Motor neuron (in vitro differentiated cells): ENCODE measurements at regions not wholly inside any gene's neighbourhood (a gene's known extent, or its start where the extent isn't known, plus 50 kb on each side); places are given as distances from the start of the nearest gene placed in this dataset.

ENCODE experiments used
- ATAC-seq, 8 experiments: fragments of 200-7000 bp; cut with Tn5 transposase; replicated peaks in 6 of 8; 2 replicates each; pipeline ENCODE4 v1.8.0; 2021; ENCODE audit warnings: mild to moderate bottlenecking in 8 of 8, moderate library complexity in 8 of 8
- H3K27ac ChIP-seq, 2 donors: fragments of 250-450 bp; sonication (Bioruptor Pico); 2 replicates each; pipeline ENCODE4 v1.9.0; 2021; ENCODE audit warnings: antibody characterized with exemption in 2 of 2, mild to moderate bottlenecking in 2 of 2, moderate library complexity in 1 of 2
- H3K4me1 ChIP-seq, 2 donors: fragments of 250-450 bp; sonication (Bioruptor Pico); replicated peaks in 1 of 2; 2 replicates each; pipeline ENCODE4 v1.6.1; 2021; ENCODE audit warnings: antibody characterized with exemption in 2 of 2, mild to moderate bottlenecking in 2 of 2, moderate library complexity in 1 of 2
- H3K4me3 ChIP-seq, 5 donors: fragments of 250-450 bp; sonication (Bioruptor Pico); 2 replicates each; pipeline ENCODE4 v1.9.0; 2021; ENCODE audit warnings: antibody characterized with exemption in 5 of 5, mild to moderate bottlenecking in 5 of 5, moderate library complexity in 4 of 5
- WGBS, 10 experiments: fragments of 450-650 bp; shearing (Covaris generic); methylation state at CpG; one replicate each; pipeline ENCODE4 v1.0.0; 2022; 5-methylcytosine and 5-hydroxymethylcytosine counted together
- in situ Hi-C, 9 experiments: fragments of 400-800 bp; cut with MboI; loops; one replicate each; pipeline ENCODE4 v1.15.0; 2021; ENCODE audit warnings: low sequenced_read_pairs in 9 of 9, low pct_unique_long_range_greater_than_20kb in 2 of 9; ENCODE audit not compliant: unreplicated experiment in 9 of 9

DNA sequence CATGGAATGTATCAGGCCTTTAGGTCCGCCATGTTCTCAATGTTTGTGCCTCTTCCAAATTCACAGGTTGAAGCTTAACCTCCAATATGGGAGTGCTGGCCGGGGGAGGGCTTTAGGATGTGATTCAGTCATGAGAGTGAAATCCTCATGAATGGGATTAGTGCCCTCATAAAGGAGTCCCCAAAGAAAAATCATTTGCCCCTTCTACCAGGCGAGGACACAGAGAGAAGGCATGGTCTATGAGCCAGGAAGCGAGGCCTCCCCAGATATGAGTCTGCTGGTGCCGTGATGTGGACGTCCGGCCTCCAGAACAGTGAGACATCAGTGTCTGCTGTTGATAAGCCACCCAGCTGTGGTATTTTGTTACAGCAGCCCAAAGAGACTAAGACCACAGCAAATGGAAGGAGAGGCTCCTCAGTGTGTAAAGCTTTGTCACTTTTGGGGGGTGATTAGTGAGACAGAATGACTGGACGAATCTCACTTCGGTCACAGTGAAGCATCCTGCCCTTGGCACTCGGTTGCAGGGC lies 231.3 kb upstream of the KLF6 start:
- in situ Hi-C loops: no loop called here
- H3K27ac ChIP-seq: no peak overlapping the region
- ATAC-seq: no peak
- H3K4me3 ChIP-seq: no peak overlapping the region
- 60 to 100% (median 91%) methylated on average over 1 to 10 of the region's 10 CpGs for WGBS, 10 experiments
- no peaks in the 10 kb centered on the region for H3K4me1 ChIP-seq

DNA sequence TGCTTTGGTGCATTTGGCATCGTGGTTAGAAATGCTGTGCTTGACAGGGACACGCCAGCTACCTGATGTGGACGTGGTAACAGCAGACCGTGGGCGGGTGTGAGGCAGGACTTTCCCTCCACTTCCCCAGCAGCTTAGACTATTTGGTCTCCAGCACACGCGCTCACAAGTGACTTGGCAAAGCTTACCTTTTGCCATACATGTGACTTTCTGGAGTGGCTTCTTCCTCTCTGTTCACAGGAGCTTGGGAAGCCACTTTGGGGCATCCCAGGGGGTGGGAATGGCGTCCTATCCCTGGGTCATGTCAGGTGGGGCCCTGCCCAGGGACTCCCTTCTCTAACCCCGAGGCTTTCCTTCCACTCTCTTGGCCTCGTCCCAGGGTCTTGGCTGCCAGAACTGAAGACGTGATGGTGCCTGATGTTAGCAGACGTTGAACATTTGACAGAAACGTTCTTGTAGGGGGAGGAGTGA lies 228.7 kb upstream of the KLF6 start:
- in situ Hi-C loops: no loop called here
- no peak overlapping the region for H3K4me3 ChIP-seq
- ATAC-seq: no peak
- no peaks in the 10 kb centered on the region for H3K4me1 ChIP-seq
- WGBS, 10 experiments: 18 to 100% (median 83%) methylated on average over 2 to 7 of the region's 13 CpGs; no CpG with 5 or more reads in 3 of the 10 experiments
- no peak overlapping the region for H3K27ac ChIP-seq

DNA sequence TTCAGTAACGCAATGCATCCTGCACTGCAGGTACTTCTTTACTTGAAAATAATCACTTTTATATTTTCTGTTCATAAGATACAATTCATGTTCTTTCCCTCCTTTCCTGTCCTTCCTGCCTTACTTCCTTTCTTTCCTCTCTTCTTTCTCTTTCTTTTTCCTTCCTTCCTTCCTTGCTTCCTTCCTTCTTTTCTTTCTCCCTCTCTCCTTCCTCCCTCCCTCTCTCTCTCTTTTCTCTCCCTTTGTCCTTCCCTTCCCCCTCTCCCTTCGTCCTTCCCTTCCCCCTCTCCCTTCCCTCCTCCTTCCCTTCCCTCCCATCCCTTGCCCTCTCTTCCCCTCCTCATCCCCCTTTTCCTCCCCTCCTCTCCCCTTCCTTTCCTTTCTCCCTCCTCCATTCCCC lies 227.8 kb upstream of the KLF6 start:
- 63 to 100% (median 100%) methylated on average over 1 to 2 of the region's 2 CpGs; no CpG with 5 or more reads in 1 of the 10 experiments for whole genome bisulfite sequencing, 10 experiments
- no peak overlapping the region for H3K27ac ChIP-seq
- no peaks in the 10 kb centered on the region for H3K4me1 ChIP-seq
- in situ Hi-C loops: no loop called here
- H3K4me3 ChIP-seq: no peak overlapping the region
- no peak for ATAC-seq

DNA sequence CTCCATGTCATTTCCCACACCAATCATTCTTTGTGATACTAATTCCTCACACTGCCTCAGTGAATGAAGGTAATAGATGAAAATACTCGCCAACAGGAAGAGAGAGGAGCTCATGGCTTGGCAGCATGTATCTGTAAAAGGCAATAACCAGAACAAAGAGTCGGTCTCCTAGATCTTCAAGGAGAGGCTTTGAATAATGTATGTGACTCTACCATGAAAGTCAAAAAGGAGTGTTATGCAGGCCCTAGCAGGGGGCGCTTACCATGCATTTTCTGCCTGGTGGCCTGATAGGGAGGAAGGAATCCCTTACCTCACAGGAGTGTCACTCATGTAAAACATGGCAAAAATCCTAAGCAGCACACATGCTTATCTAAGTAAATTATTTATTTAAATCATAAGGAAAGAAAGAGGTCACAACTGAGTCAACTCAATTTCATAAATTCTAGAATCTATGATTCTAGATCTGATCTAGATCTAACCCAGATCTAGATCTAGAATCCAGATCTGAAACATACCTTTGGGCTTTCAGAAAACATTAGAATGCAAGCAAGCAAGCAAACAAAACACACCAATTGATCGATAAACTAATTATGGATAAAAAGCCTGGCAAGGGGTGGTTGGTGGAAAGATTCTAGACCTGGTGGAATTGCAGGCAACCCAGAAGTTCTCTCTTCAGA lies 226.3 kb upstream of the KLF6 start:
- Histone ChIP-seq H3K27ac (no peak overlapping the region), H3K4me1 (no peaks in the 10 kb centered on the region), H3K4me3 (no peak overlapping the region)
- ATAC-seq: no peak
- 45 to 100% (median 70%) methylated on average over 1 to 4 of the region's 4 CpGs for WGBS, 10 experiments
- in situ Hi-C loops: no loop called here

DNA sequence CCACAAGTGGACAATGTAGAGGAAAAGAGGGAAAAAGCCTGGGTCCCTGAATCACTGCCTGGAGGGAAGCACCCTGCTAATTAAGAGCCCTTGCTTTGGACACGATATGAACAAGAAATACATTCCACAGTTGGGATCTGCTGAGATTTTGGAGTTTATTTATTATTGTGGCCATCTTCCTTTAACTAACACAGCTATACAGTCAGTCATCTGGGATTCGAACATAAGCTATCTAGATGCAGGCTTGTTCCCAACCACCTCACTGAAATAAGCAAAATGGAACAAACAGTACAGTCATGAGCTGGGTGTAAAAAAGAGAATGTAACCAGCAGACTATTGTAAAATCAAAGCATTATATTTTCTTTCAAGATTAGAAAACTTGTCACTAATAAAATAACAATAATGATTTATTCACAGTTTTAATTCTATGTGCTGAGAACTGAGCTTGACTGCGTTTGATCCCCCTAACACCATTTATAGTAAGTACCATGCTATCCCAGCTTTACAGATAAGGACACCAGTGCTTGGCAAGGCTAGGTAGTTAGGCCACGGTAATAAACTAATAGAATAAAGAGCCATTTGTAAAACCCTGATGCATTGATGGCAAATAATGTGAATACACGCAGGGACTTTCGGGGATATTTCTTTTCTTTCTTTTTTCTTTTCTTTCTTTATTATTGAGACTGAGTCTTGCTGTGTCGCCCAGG lies 223.8 kb upstream of the KLF6 start:
- WGBS, 10 experiments: 71 to 97% (median 93%) methylated on average over 4 to 7 of the region's 7 CpGs; no CpG with 5 or more reads in 1 of the 10 experiments
- Histone ChIP-seq H3K27ac (no peak overlapping the region), H3K4me1 (no peaks in the 10 kb centered on the region), H3K4me3 (no peak overlapping the region)
- ATAC-seq: no peak
- in situ Hi-C loops: no loop called here

DNA sequence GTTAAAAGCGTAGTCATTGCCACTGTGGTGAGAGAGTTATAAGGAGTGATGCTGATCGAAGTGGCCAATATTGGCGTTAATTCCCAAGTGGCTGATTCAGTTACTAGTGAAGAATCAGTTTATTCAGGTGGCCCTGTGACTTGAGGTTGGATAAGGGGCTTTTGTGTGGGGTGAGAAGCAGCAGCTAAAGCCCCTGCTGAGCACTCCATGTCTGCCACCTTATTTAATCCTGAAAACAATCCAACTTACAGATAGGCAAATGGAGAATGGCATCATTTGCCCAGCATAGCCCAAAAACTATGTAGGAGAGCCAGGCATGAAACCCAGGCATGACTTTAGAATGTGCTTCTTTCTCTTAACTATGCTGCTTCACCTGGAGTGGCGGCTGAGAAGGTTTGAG lies 222.8 kb upstream of the KLF6 start:
- WGBS, 10 experiments: 0 to 100% (median 75%) methylated on average over 1 to 4 of the region's 4 CpGs; no CpG with 5 or more reads in 3 of the 10 experiments
- in situ Hi-C loops: no loop called here
- ATAC-seq: no peak
- Histone ChIP-seq H3K4me1 (no peaks in the 10 kb centered on the region), H3K27ac (no peak overlapping the region), H3K4me3 (no peak overlapping the region)

DNA sequence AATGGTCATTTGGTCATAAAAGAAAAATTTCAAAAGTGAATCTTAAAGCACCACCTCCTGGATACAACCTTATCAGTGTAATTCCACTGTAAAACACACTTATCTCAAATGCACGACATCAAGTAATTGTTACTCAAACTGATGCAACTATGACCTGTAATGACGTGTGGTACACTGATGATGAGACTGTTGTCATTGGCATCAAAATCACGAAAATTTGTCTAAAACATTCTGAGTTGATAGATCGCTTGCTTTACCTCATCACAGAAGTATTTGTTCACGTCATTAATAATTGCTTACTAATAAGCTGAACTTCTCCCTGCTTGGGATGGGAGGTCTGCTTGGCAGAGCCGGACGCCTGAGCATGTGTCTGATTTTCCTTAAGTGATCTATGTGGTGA lies 221.8 kb upstream of the KLF6 start:
- no peak for ATAC-seq
- H3K27ac ChIP-seq: no peak overlapping the region
- H3K4me1 ChIP-seq: no peaks in the 10 kb centered on the region
- 58 to 100% (median 90%) methylated on average over 2 to 6 of the region's 7 CpGs; no CpG with 5 or more reads in 2 of the 10 experiments for WGBS, 10 experiments
- in situ Hi-C loops: no loop called here
- H3K4me3 ChIP-seq: no peak overlapping the region

DNA sequence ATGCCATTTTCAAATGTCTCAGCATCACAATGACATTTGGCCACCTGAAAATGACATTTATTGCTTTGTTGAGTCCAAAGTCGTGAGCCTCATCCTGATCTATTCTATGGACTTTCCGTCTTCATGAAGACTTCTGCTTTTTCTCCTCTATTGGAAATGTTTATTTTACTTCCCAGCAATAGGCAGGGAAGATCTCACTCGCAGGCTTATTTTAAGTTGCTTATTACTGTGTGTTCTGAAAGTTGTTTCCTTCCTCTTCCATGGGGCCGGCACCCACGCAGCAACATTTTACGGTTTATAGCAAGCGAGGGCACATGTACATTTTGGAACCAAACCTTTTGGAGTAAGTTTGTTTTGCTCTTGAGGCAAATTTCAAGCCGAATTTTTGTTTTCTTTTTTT lies 221.0 kb upstream of the KLF6 start:
- no peak overlapping the region for H3K4me3 ChIP-seq
- in situ Hi-C loops: no loop called here
- no peaks in the 10 kb centered on the region for H3K4me1 ChIP-seq
- no peak for ATAC-seq
- WGBS, 10 experiments: 70 to 96% (median 88%) methylated on average over 1 to 8 of the region's 8 CpGs
- H3K27ac ChIP-seq: no peak overlapping the region

DNA sequence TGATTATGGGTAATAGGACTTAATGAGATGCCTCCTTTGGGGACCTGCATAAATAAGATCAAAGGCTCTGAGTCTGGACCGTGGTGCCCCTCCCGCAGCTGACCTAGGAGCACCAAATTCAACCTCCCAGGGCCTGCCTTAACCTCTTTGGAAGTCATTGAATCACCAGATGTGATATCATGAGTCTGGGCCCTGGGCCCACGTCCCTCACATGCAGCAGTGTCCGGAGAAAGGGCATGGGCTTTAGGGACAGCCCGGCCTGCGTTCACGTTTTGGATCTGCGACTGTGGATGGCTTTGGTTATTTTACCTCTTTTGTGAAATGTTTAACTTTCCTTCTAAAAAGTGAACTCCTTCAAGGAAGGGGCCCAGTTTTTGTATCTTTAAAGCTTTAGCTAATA lies 220.0 kb upstream of the KLF6 start:
- WGBS, 10 experiments: 40 to 85% (median 83%) methylated on average over 2 to 8 of the region's 8 CpGs; no CpG with 5 or more reads in 5 of the 10 experiments
- no peak for ATAC-seq
- H3K27ac ChIP-seq: no peak overlapping the region
- H3K4me1 ChIP-seq: no peaks in the 10 kb centered on the region
- in situ Hi-C loops: no loop called here
- H3K4me3 ChIP-seq: no peak overlapping the region

DNA sequence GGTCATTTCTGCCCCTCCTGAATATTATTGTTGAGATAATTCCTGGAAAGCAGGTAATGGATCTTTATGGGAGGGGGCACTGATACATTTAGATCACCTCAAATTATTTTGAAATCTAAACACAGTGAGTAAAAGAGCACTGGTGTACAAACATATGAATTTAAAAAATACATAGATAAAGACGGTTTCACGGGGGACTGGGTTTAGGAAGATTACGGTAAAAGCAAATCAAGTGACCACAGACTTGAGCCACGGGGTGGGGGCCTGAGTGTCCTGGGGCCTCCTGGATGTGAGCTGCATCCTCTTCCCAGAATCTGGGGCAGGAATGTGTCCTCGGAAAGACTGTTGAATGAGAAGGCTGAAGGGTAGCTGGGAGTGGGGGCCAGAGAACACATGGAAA lies 219.1 kb upstream of the KLF6 start:
- no peak for ATAC-seq
- Histone ChIP-seq H3K4me3 (no peak overlapping the region), H3K27ac (no peak overlapping the region), H3K4me1 (no peaks in the 10 kb centered on the region)
- in situ Hi-C loops: no loop called here
- WGBS, 10 experiments: 58 to 100% (median 79%) methylated on average over 1 to 5 of the region's 5 CpGs; no CpG with 5 or more reads in 1 of the 10 experiments

DNA sequence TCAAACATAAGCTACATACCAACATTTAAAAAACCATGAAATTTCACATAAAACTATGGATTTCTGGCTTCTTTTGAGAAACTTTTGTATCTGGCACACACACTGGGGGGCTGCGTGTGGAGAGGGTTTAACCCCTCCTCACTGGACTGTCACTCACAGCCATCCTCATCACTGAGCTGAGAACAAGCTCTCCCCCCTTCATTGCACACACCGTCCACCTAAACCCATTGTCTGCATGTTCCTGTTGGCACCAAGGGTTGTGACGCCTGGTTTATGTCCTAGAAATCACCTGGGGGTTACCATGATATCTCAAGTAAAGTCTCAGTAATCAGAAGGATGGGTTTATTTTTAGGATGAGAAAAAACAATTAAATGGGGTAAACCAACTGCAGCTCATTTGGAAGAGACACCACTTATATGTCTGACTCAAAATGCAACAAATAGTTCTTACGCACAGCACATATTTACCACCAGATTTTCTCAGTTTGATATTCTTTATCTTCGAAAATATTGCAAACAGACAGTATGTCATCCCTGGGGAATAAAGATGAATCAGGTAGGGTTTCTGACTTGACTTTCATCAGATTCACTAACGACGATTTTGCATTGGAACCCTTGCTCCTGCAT lies 218.5 kb upstream of the KLF6 start:
- ATAC-seq: no peak
- WGBS, 10 experiments: 60 to 93% (median 87%) methylated on average over 1 to 7 of the region's 7 CpGs
- H3K4me1 ChIP-seq: no peaks in the 10 kb centered on the region
- in situ Hi-C loops: no loop called here
- no peak overlapping the region for H3K27ac ChIP-seq
- H3K4me3 ChIP-seq: no peak overlapping the region

DNA sequence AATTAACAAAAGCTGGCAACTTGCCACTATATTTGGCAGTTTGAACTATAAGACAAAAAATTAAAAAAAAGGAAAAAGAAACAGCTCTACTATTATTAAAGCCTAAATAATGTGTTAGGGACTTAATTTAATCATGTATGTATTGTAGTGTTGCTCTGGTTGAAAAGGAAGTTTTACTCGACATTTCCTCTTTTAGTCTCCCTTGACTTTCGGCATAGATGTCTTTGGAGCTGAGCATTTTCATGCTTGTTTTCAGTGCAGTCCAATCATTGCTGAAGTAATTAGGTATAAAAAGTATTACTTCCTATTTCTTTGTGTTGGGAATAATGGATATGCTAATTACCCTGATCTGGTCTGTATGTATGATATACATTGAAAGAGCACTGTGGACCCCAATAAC lies 216.8 kb upstream of the KLF6 start:
- in situ Hi-C loops: no loop called here
- Histone ChIP-seq H3K4me1 (no peaks in the 10 kb centered on the region), H3K4me3 (no peak overlapping the region), H3K27ac (no peak overlapping the region)
- ATAC-seq: no peak
- 89 to 100% (median 100%) methylated on average over 1 to 2 of the region's 2 CpGs for WGBS, 10 experiments

DNA sequence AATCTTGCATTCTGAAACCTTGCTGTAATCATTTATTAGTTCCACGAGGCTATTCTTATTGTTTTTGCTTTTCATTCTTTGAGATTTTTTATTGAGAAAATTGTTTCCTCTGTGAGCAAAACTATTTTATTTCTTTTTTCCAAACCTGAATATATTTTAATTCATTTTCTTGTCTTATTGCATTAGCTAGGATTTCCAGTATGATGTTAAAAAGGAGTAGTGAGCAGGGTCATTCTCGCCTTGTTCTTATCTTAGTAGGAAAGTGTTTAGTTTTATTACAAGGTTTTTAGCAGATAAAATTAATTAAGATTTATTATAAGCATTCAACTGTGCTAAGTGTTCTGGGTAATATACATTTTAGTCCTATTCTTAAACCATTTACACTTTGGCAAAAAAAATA lies 214.6 kb upstream of the KLF6 start:
- WGBS, 10 experiments: 39 to 100% (median 71%) methylated on average over 1 to 2 of the region's 2 CpGs
- in situ Hi-C loops: no loop called here
- H3K27ac ChIP-seq: no peak overlapping the region
- no peak for ATAC-seq
- no peaks in the 10 kb centered on the region for H3K4me1 ChIP-seq
- H3K4me3 ChIP-seq: no peak overlapping the region
